ENCODE measurements at regions not wholly inside any gene's neighbourhood (a gene's known extent, or its start where the extent isn't known, plus 50 kb on each side); places are given as distances from the start of the nearest gene placed in this dataset.

DNA sequence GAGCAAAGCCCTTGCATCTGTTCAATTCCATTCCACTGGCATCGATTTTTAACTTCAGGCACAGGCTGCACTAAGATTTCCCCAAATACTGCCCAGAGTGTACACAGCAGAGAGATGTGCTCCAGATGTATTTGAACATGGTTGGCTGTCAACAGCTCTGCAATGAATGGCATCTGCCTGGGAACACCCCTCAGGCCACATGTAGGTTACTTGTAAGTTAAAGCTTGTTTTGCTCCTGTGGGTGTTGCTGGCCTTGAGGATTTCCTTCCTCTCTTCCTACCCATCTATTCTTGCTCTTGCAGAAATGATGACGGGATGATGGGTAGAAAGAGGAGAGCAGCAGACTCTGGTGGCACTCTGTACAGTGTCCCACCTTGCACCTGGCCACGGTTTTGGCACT is 69.3 kb upstream of the HELT start:
- no peak overlapping the region for H3K27ac Mint-ChIP-seq
- H3K27me3 Mint-ChIP-seq (ENCODE audit: low read depth), result peaks cover 53% of the 10 kb centered on the region
- DNase-seq (ENCODE audit: low spot score in 2 of 2, unreplicated experiment in 2 of 2), result no peak
- TF ChIP-seq, protein P1, sequence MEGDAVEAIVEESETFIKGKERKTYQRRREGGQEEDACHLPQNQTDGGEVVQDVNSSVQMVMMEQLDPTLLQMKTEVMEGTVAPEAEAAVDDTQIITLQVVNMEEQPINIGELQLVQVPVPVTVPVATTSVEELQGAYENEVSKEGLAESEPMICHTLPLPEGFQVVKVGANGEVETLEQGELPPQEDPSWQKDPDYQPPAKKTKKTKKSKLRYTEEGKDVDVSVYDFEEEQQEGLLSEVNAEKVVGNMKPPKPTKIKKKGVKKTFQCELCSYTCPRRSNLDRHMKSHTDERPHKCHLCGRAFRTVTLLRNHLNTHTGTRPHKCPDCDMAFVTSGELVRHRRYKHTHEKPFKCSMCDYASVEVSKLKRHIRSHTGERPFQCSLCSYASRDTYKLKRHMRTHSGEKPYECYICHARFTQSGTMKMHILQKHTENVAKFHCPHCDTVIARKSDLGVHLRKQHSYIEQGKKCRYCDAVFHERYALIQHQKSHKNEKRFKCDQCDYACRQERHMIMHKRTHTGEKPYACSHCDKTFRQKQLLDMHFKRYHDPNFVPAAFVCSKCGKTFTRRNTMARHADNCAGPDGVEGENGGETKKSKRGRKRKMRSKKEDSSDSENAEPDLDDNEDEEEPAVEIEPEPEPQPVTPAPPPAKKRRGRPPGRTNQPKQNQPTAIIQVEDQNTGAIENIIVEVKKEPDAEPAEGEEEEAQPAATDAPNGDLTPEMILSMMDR (IDR thresholded peaks at IDR 0.05; ENCODE audit: unreplicated experiment), result no peak
- H3K4me3 Mint-ChIP-seq, result no peak overlapping the region
- peaks cover 5% of the 10 kb centered on the region for H3K4me1 Mint-ChIP-seq
- H3K36me3 Mint-ChIP-seq, result no peaks in the 10 kb centered on the region
- H3K9me3 Mint-ChIP-seq, result no peaks in the 10 kb centered on the region

DNA sequence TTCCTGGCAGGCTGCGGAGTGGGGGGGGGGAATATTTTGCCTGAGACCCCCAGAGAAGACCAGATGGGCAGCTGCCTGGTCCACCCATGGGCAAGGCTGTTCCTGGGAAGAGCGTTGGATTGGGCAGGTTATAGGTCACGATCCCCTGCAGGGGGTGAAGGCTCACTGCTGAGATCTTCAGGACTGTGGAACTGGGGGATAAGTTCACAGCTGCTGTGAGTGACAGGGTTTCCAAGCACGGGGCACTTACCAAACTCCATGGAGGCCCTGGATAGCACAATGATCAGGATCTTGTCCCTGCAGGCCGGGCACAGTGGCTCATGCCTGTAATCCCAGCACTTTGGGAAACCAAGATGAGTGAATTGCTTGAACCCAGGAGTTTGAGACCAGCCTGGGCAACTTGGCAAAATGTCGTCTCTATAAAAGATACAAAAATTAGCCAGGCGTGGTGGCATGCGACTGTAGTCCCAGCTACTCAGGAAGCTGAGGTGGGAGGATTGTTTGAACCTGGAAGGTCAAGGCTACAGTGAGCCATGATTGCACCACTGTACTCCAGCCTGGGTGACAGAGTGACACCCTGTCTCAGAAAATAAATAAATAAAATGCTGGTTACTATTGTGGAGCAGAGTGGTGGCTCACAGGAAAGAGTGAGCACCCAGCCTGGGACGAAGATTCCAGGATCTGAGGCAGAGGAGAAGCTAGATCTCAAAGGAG is 68.0 kb upstream of the HELT start:
- TF ChIP-seq, protein P1 (IDR thresholded peaks at IDR 0.05; ENCODE audit: unreplicated experiment), result no peak
- Mint-ChIP-seq H3K9me3 (no peaks in the 10 kb centered on the region), H3K4me3 (no peak overlapping the region), H3K27me3 (ENCODE audit: low read depth) (peaks cover 48% of the 10 kb centered on the region), H3K27ac (no peak overlapping the region), H3K36me3 (no peaks in the 10 kb centered on the region), H3K4me1 (peaks cover 5% of the 10 kb centered on the region)
- DNase-seq (ENCODE audit: low spot score in 2 of 2, unreplicated experiment in 2 of 2), result no peak

DNA sequence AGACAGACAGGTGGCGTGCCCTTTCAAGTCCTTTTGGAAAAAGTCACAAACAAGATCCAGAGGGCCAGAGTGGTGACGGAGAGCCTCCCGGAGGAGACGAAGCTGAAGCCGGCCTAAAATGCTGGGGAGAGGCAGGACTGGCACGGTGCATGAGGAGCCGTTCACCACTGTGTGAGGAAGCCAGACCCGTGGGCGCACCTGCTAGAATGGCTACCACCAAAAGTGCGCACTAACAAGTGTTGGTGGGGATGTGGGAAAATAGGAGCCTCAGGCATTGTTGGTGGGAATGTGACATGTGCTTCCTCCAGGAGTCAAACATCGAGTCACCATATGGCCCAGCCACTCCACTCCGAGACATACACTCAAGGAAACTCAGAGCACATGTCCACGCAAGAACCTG is 67.4 kb upstream of the HELT start:
- no peak overlapping the region for H3K27ac Mint-ChIP-seq
- peaks cover 46% of the 10 kb centered on the region for H3K27me3 Mint-ChIP-seq (ENCODE audit: low read depth)
- no peaks in the 10 kb centered on the region for H3K9me3 Mint-ChIP-seq
- no peaks in the 10 kb centered on the region for H3K36me3 Mint-ChIP-seq
- H3K4me1 Mint-ChIP-seq, result peaks cover 5% of the 10 kb centered on the region
- H3K4me3 Mint-ChIP-seq, result no peak overlapping the region
- DNase-seq (ENCODE audit: low spot score in 2 of 2, unreplicated experiment in 2 of 2), result no peak
- TF ChIP-seq, protein P1 (IDR thresholded peaks at IDR 0.05; ENCODE audit: unreplicated experiment), result no peak

DNA sequence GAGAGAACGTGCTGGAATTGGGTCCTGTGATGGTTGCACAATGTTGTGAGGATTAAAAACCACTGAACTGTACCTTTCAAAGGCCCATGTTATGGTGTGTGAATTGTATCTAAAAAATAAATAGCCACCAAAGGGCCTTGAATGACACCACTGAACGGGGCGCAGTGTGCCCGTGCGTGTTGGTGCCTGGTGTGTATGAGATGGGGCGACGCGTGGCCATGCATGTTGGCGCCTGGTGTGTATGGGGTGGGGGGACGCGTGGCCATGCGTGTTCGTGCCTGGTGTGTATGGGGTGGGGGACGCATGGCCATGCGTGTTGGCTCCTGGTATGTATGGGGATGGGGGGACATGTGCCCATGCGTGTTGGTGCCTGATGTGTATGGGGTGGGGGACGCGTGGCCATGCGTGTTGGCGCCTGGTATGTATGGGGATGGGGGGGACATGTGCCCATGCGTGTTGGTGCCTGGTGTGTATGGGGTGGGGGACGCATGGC is 66.6 kb upstream of the HELT start:
- TF ChIP-seq, protein P1 (IDR thresholded peaks at IDR 0.05; ENCODE audit: unreplicated experiment), result no peak
- no peaks in the 10 kb centered on the region for H3K9me3 Mint-ChIP-seq

DNA sequence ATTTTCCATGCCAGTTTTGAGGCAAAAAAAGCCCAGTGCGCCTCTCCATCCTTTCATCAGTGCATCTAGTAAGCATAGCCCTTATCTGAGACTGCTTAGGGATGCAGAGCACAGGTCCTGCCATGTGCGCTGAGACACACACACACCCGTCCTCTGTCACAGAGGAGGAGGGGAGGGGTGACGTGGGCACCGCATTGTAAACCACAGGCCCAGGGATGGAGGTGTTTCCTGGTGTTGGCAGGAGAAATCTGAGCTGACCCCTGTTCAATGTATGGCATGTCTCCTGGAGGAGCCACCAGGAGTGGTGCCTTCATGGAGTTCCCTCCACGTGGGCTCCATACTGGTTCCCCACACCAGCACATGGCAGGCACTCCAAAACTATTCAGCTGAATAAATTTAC is 65.8 kb upstream of the HELT start:
- TF ChIP-seq, protein P1 (IDR thresholded peaks at IDR 0.05; ENCODE audit: unreplicated experiment), result no peak
- peaks cover 5% of the 10 kb centered on the region for H3K4me1 Mint-ChIP-seq
- DNase-seq (ENCODE audit: low spot score in 2 of 2, unreplicated experiment in 2 of 2), result no peak

More for the DNA sequence above, 66.6 kb upstream of the HELT start:
- Mint-ChIP-seq H3K27me3 (ENCODE audit: low read depth) (peaks cover 39% of the 10 kb centered on the region), H3K4me1 (peaks cover 5% of the 10 kb centered on the region), H3K27ac (no peak overlapping the region), H3K4me3 (no peak overlapping the region), H3K36me3 (no peaks in the 10 kb centered on the region)
- DNase-seq (ENCODE audit: low spot score in 2 of 2, unreplicated experiment in 2 of 2), result no peak

More for the DNA sequence above, 65.8 kb upstream of the HELT start:
- H3K36me3 Mint-ChIP-seq, result no peaks in the 10 kb centered on the region
- H3K27ac Mint-ChIP-seq, result no peak overlapping the region
- no peak overlapping the region for H3K4me3 Mint-ChIP-seq
- H3K27me3 Mint-ChIP-seq (ENCODE audit: low read depth), result peaks cover 31% of the 10 kb centered on the region
- H3K9me3 Mint-ChIP-seq, result no peaks in the 10 kb centered on the region

All from mesothelial cell of epicardium (in vitro differentiated cells).